B cell (primary cell): ENCODE measurements at regions not wholly inside any gene's neighbourhood (a gene's known extent, or its start where the extent isn't known, plus 50 kb on each side); places are given as distances from the start of the nearest gene placed in this dataset.

Experiments
- ATAC-seq: fragments of 200-7000 bp; cut with Tn5 transposase; one replicate; pipeline ENCODE4 v1.10.0; 2021; ENCODE audit warnings: low read depth, mild to moderate bottlenecking, moderate number of reproducible peaks, moderate library complexity
- CTCF ChIA-PET: fragments of 350-600 bp; sonication (Branson Sonifier 250); formaldehyde crosslinking; loops from one replicate; lab custom pipeline; 2021; ENCODE audit warnings: antibody characterized with exemption, inconsistent platforms; lab: Charles Lee
- POLR2A ChIA-PET: fragments of 350-600 bp; sonication (Branson Sonifier 250); formaldehyde crosslinking; loops from one replicate; lab custom pipeline; 2021; ENCODE audit warnings: antibody characterized with exemption; lab: Charles Lee
- DNase-seq: peaks from one replicate; pipeline ENCODE4 v3.0.0; 2013
- H2AFZ ChIP-seq: 2 replicates; pipeline ENCODE4 v1.6.1; 2012; ENCODE audit warnings: mild to moderate bottlenecking, low read depth, low read length; ENCODE audit not compliant: insufficient read depth, poor library complexity, severe bottlenecking
- H3K27ac ChIP-seq, 2 donors: 1 replicate in 1 of 2; 2 replicates in 1 of 2; pipeline ENCODE4 v1.5.1; 2012 to 2013; ENCODE audit warnings: low read length in 2 of 2, mild to moderate bottlenecking in 2 of 2, moderate library complexity in 1 of 2
- H3K27me3 ChIP-seq, 4 experiments: fragments of 200-600 bp in 1 of 4; sonication (generic) in 1 of 4; replicated peaks in 1 of 4; 1 replicate in 2 of 4; 2 replicates in 2 of 4; pipeline versions ENCODE4 v1.6.1 to v1.7.0; 2013 to 2016; ENCODE audit warnings: low read length in 3 of 4, mild to moderate bottlenecking in 2 of 4, mixed read lengths in 1 of 4, moderate library complexity in 1 of 4; ENCODE audit not compliant: insufficient read depth in 4 of 4, control insufficient read depth in 3 of 4; ENCODE audit errors: control extremely low read depth in 1 of 4
- H3K36me3 ChIP-seq, 2 experiments: replicated peaks in 1 of 2; 1 replicate in 1 of 2; 2 replicates in 1 of 2; pipeline versions ENCODE4 v1.6.1 to v1.7.1; 2013; ENCODE audit warnings: low read length in 1 of 2; ENCODE audit not compliant: insufficient read depth in 2 of 2, control insufficient read depth in 1 of 2; ENCODE audit errors: control extremely low read depth in 1 of 2, extremely low read depth in 1 of 2
- H3K4me1 ChIP-seq, 2 donors: fragments of 200-600 bp in 1 of 2; sonication (generic) in 1 of 2; 1 replicate in 1 of 2; 2 replicates in 1 of 2; pipeline versions ENCODE4 v1.5.1 to v1.6.1; 2013 to 2017; ENCODE audit warnings: low read length in 2 of 2; ENCODE audit not compliant: control insufficient read depth in 2 of 2, insufficient read depth in 2 of 2
- H3K4me2 ChIP-seq: replicated peaks from 2 replicates; pipeline ENCODE3; 2012; ENCODE audit warnings: mild to moderate bottlenecking, low read depth, low read length; ENCODE audit not compliant: poor library complexity, severe bottlenecking
- H3K4me3 ChIP-seq, 5 experiments: fragments of 200-600 bp in 1 of 5; sonication (generic) in 1 of 5; 1 replicate in 3 of 5; 2 replicates in 2 of 5; pipeline versions ENCODE4 v1.5.1 to v1.7.0; 2011 to 2016; ENCODE audit warnings: low read length in 4 of 5, mild to moderate bottlenecking in 4 of 5, low read depth in 2 of 5, control low read depth in 1 of 5, moderate library complexity in 1 of 5; ENCODE audit not compliant: insufficient read depth in 1 of 5; ENCODE audit errors: control extremely low read depth in 1 of 5, extremely low read depth in 1 of 5
- H3K79me2 ChIP-seq: fragments of 200-600 bp; sonication (generic); one replicate; pipeline ENCODE4 v1.6.0; 2016; ENCODE audit warnings: low read length; ENCODE audit not compliant: control insufficient read depth, insufficient read depth
- H3K9ac ChIP-seq: fragments of 200-600 bp; sonication (generic); 2 replicates; pipeline ENCODE4 v1.6.1; 2017; ENCODE audit warnings: mild to moderate bottlenecking, low read length, moderate library complexity
- H3K9me3 ChIP-seq, 3 donors: one replicate each; pipeline versions ENCODE4 v1.6.1 to v1.7.1; 2013; ENCODE audit warnings: low read length in 2 of 3; ENCODE audit not compliant: control insufficient read depth in 2 of 3, insufficient read depth in 1 of 3; ENCODE audit errors: control extremely low read depth in 1 of 3
- H4K20me1 ChIP-seq: 2 replicates; pipeline ENCODE4 v1.6.0; 2012; ENCODE audit warnings: mild to moderate bottlenecking, low read length; ENCODE audit not compliant: insufficient read depth, control insufficient read depth, poor library complexity, severe bottlenecking
- H3K27ac Mint-ChIP-seq: one replicate; pipeline ENCODE4 v1.8.0; 2021; ENCODE audit warnings: mixed read lengths
- H3K27me3 Mint-ChIP-seq: one replicate; pipeline ENCODE4 v1.8.0; 2021; ENCODE audit warnings: mixed read lengths
- H3K4me1 Mint-ChIP-seq: one replicate; pipeline ENCODE4 v1.8.0; 2021; ENCODE audit warnings: mixed read lengths
- H3K4me3 Mint-ChIP-seq: one replicate; pipeline ENCODE4 v1.8.0; 2021; ENCODE audit warnings: mixed read lengths
- H3K9me3 Mint-ChIP-seq: one replicate; pipeline ENCODE4 v1.8.0; 2022; ENCODE audit warnings: mixed read lengths; ENCODE audit not compliant: insufficient read depth
- CTCF ChIP-seq: fragments of 200-600 bp; IDR thresholded peaks from one replicate; pipeline ENCODE4 v1.8.0; 2022; ENCODE audit warnings: antibody characterized with exemption, mild to moderate bottlenecking
- EZH2 ChIP-seq: IDR thresholded peaks from 2 replicates; pipeline ENCODE4 v1.6.1; 2012; ENCODE audit warnings: borderline replicate concordance, low read depth, mild to moderate bottlenecking, moderate library complexity, low read length; ENCODE audit not compliant: insufficient read depth, poor library complexity, severe bottlenecking
- WGBS: methylation state at CpG from one replicate; pipeline ENCODE4 v1.1.5; 2013; ENCODE audit warnings: missing lambda C conversion rate; ENCODE audit not compliant: insufficient coverage; 5-methylcytosine and 5-hydroxymethylcytosine counted together
- intact Hi-C: fragments of 100-400 bp; cut with micrococcal nuclease; formaldehyde crosslinking; loops from one replicate; pipeline ENCODE4 v1.10.0; 2022

GRCh38 chr3:20425138-20425537 lies 239.1 kb upstream of the SGO1 start:
- Histone ChIP-seq H3K36me3 (no peaks in the 10 kb centered on the region), H3K27ac (no peak overlapping the region), H4K20me1 (no peaks in the 10 kb centered on the region), H3K27me3 (no peaks in the 10 kb centered on the region), H3K4me3 (no peak overlapping the region), H3K4me1 (no peaks in the 10 kb centered on the region), H3K9ac (no peak overlapping the region), H3K79me2 (no peaks in the 10 kb centered on the region), H3K4me2 (no peak overlapping the region), H3K9me3 (no peaks in the 10 kb centered on the region), H2AFZ (no peak overlapping the region)
- Mint-ChIP-seq H3K27me3 (no peaks in the 10 kb centered on the region), H3K4me3 (no peak overlapping the region), H3K27ac (no peak overlapping the region), H3K4me1 (no peaks in the 10 kb centered on the region), H3K9me3 (peaks cover 10% of the 10 kb centered on the region)
- WGBS: no CpG with 5 or more reads among the region's 1 CpG
- TF ChIP-seq EZH2 (no peak), CTCF (no peak)
- ChIA-PET CTCF (no interaction called here), POLR2A (no interaction called here)
- DNase-seq (no peak), ATAC-seq (no peak)
- intact Hi-C loops: no loop called here

GRCh38 chr3:20424086-20424485 lies 238.1 kb upstream of the SGO1 start:
- no peak overlapping the region for H3K9ac ChIP-seq
- intact Hi-C loops: no loop called here

More at GRCh38 chr3:20424086-20424485, 238.1 kb upstream of the SGO1 start:
- H3K27ac ChIP-seq: no peak overlapping the region
- no peaks in the 10 kb centered on the region for H3K27me3 Mint-ChIP-seq
- no peak overlapping the region for H2AFZ ChIP-seq
- H3K27ac Mint-ChIP-seq: no peak overlapping the region
- no peak overlapping the region for H3K4me3 ChIP-seq
- ATAC-seq (no peak), DNase-seq (no peak)
- H3K9me3 ChIP-seq: no peaks in the 10 kb centered on the region
- H3K4me1 ChIP-seq: no peaks in the 10 kb centered on the region
- ChIA-PET CTCF (no interaction called here), POLR2A (no interaction called here)
- no CpG with 5 or more reads among the region's 2 CpGs for WGBS
- H3K27me3 ChIP-seq: no peaks in the 10 kb centered on the region
- H3K4me3 Mint-ChIP-seq: no peak overlapping the region
- no peak overlapping the region for H3K4me2 ChIP-seq
- TF ChIP-seq CTCF (no peak), EZH2 (no peak)
- H3K4me1 Mint-ChIP-seq: no peaks in the 10 kb centered on the region
- H3K79me2 ChIP-seq: no peaks in the 10 kb centered on the region
- peaks cover 10% of the 10 kb centered on the region for H3K9me3 Mint-ChIP-seq
- no peaks in the 10 kb centered on the region for H3K36me3 ChIP-seq
- no peaks in the 10 kb centered on the region for H4K20me1 ChIP-seq
